ENCODE measurements at regions not wholly inside any gene's neighbourhood (a gene's known extent, or its start where the extent isn't known, plus 50 kb on each side); places are given as distances from the start of the nearest gene placed in this dataset.
"Not testable (repeated sequence)": the region's sequence is repeated elsewhere in the genome, so short reads cannot be mapped to it uniquely, and the experiment has no call there.

DNA sequence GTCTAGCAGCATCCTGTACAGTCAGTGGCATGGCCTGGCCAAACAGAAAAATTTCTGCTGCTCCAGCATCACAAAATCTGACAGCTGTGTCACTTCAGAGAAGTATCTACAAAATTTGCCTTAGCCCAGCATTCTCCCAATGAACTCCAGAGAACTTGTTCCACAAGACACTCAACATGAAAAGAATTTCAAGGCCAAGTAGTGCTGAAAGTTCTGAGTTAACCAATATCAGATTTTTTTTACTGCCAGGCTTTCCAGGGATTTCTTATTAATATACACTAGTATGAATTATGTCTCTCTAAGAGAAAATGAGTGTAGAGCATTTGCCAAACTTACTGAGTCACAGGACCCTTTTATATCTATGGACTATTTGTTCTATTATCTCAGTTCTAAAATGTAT lies 68.8 kb downstream of the OR5AK2 start (continued):
- TF ChIP-seq GTF2F1 (IDR thresholded peaks at IDR 0.05; ENCODE audit: borderline replicate concordance, low read depth, low read length) (no peak), TCF12 (IDR thresholded peaks at IDR 0.05; ENCODE audit: low read depth, low read length) (no peak)

DNA sequence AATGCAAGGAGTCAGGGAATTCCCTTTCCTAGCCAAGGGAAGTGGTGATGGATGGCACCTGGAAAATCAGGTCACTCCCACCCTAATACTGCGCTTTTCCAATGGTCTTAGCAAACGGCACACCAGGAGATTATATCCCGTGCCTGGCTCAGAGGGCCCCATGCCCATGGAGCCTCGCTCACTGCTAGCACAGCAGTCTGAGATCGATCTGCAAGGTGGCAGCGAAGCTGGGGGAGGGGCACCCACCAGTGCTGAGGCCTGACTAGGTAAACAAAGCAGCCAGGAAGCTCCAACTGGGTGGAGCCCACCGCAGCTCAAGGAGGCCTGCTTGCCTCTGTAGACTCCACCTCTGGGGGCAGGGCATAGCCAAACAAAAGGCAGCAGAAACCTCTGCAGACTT lies 74.2 kb downstream of the OR5AK2 start:
- not testable (repeated sequence) for FAIRE-seq

More for the DNA sequence above, 74.2 kb downstream of the OR5AK2 start:
- H2AFZ ChIP-seq (ENCODE audit: low read length); H3K4ac ChIP-seq (replicated peaks; ENCODE audit: insufficient read length, low read depth, low read length); H3K14ac ChIP-seq (ENCODE audit: insufficient read length); H2BK5ac ChIP-seq (ENCODE audit: low read depth, low read length); H2AK5ac ChIP-seq (ENCODE audit: low read depth, low read length); DNase-seq (ENCODE audit: low read depth in 1 of 2, low spot score in 2 of 2); POLR2A ChIA-PET (ENCODE audit: partially characterized antibody); H2BK15ac ChIP-seq (ENCODE audit: low read length); H3K27me3 ChIP-seq (replicated peaks in 1 of 4; ENCODE audit: control insufficient read depth in 3 of 4, extremely low read depth in 1 of 4, insufficient read depth in 3 of 4, low read length in 3 of 4); H3K79me2 ChIP-seq (ENCODE audit: control insufficient read depth in 1 of 2, insufficient read depth in 2 of 2, low read length in 2 of 2); H3K27ac ChIP-seq (ENCODE audit: low read depth, low read length); H4K8ac ChIP-seq (ENCODE audit: extremely low read depth, insufficient read depth, low read length); H3K9ac ChIP-seq (replicated peaks in 1 of 4; ENCODE audit: extremely low read depth in 1 of 4, low read depth in 3 of 4, low read length in 3 of 4); H3K56ac ChIP-seq (replicated peaks; ENCODE audit: insufficient read length, low read depth, low read length); H3K79me1 ChIP-seq (ENCODE audit: low read depth, low read length); H3K4me2 ChIP-seq (ENCODE audit: insufficient read depth in 1 of 2, low read depth in 2 of 2, low read length in 2 of 2); H4K20me1 ChIP-seq (replicated peaks in 1 of 2; ENCODE audit: control insufficient read depth in 1 of 2, insufficient read depth in 2 of 2, low read length in 2 of 2); H4K91ac ChIP-seq (replicated peaks; ENCODE audit: insufficient read length, low read length); H2BK20ac ChIP-seq (ENCODE audit: low read length); H3K23me2 ChIP-seq (ENCODE audit: low read depth, low read length); H4K5ac ChIP-seq (ENCODE audit: insufficient read length, low read depth, low read length); H3K36me3 ChIP-seq (ENCODE audit: control insufficient read depth in 2 of 4, insufficient read depth in 4 of 4, low read length in 3 of 4); H3K18ac ChIP-seq (ENCODE audit: extremely low read depth, low read length); H2BK12ac ChIP-seq (ENCODE audit: low read depth, low read length); H2BK120ac ChIP-seq (replicated peaks; ENCODE audit: low read depth, low read length); H3K4me1 ChIP-seq (replicated peaks in 1 of 4; ENCODE audit: control insufficient read depth in 3 of 4, insufficient read depth in 4 of 4, low read length in 3 of 4); H3K4me3 ChIP-seq (ENCODE audit: extremely low read depth in 1 of 4, insufficient read depth in 2 of 4, low read depth in 3 of 4, low read length in 4 of 4); H3K23ac ChIP-seq (ENCODE audit: insufficient read length): not testable (repeated sequence)
- peaks cover 8 to 18% of the 10 kb centered on the region in 2 experiments; a peak in 3 of 4 replicates for H3K9me3 ChIP-seq (ENCODE audit: insufficient read depth in 2 of 2, low read depth in 1 of 2, low read length in 1 of 2)
- CTCF ChIA-PET (ENCODE audit: partially characterized antibody): interaction anchor here (0.8 kb wide), 1 partner anchor 62 kb away, joined by 3 read pairs; no protein-coding TSS in a partner anchor
- whole genome bisulfite sequencing, 2 experiments (ENCODE audit: extremely low coverage in 1 of 2, insufficient coverage in 1 of 2, insufficient read length in 1 of 2, insufficient replicate concordance in 2 of 2, low coverage in 1 of 2, low lambda C conversion rate in 2 of 2, missing lambda C conversion rate in 1 of 2): 82% methylated on average over 7 of the region's 7 CpGs; no CpG with 5 or more reads in 1 of the 2 experiments
